SK-N-MC (cell line): ENCODE measurements at regions not wholly inside any gene's neighbourhood (a gene's known extent, or its start where the extent isn't known, plus 50 kb on each side); places are given as distances from the start of the nearest gene placed in this dataset.

Experiments
- EZH2 ChIP-seq: fragments of 200-600 bp; sonication (generic); IDR thresholded peaks from one replicate; pipeline ENCODE4 v1.6.1; 2017; ENCODE audit warnings: antibody characterized with exemption
- FOXP2 ChIP-seq: optimal IDR thresholded peaks from 2 replicates; pipeline ENCODE3; 2011; ENCODE audit warnings: mild to moderate bottlenecking, moderate library complexity; ENCODE audit not compliant: insufficient read depth; ENCODE audit errors: extremely low read length, control extremely low read depth
- POLR2AphosphoS5 ChIP-seq: IDR thresholded peaks from 2 replicates; pipeline ENCODE4 v1.6.1; 2012; ENCODE audit warnings: mild to moderate bottlenecking, low read depth, low read length, borderline replicate concordance

DNA sequence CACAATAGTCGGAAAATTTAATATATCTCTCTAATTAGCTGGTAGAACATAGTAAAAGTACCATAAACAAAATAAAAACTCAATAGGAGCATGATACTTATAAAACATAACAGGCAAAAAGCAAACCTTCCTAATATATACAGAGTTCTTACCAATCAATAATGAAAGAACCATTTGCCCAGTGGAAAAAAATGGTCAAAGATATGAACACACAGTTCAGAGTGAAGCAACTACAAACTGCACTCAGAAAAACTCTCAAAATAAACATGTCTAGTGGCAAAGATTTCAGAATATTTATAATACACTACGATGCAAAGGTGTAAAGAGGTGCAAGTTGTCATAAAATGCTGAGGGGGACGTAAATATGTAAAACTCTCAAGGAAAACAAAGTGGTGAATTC, 576.2 kb upstream of the CTNND2 start:
- no peak for TF ChIP-seq EZH2
- no peak for TF ChIP-seq POLR2AphosphoS5
- no peak for TF ChIP-seq FOXP2
